Suprapubic skin (tissue), 4 donors: ENCODE measurements at regions not wholly inside any gene's neighbourhood (a gene's known extent, or its start where the extent isn't known, plus 50 kb on each side); places are given as distances from the start of the nearest gene placed in this dataset.

Source experiments
- DNase-seq, 2 donors: peaks; one replicate each; pipeline ENCODE4 v3.0.0-alpha.2; 2019; ENCODE audit warnings: low spot score in 2 of 2
- H3K27ac ChIP-seq: fragments of 200-600 bp; sonication (generic); one replicate; pipeline ENCODE4 v1.5.1; 2019
- H3K27me3 ChIP-seq: fragments of 200-600 bp; sonication (generic); one replicate; pipeline ENCODE4 v1.5.1; 2019
- H3K36me3 ChIP-seq: fragments of 200-600 bp; sonication (generic); one replicate; pipeline ENCODE4 v1.5.1; 2019
- H3K4me1 ChIP-seq: fragments of 200-600 bp; sonication (generic); one replicate; pipeline ENCODE4 v1.5.1; 2019
- H3K4me3 ChIP-seq: fragments of 200-600 bp; sonication (generic); one replicate; pipeline ENCODE4 v1.5.1; 2019; ENCODE audit warnings: mild to moderate bottlenecking
- H3K9me3 ChIP-seq: fragments of 200-600 bp; sonication (generic); one replicate; pipeline ENCODE4 v1.5.1; 2019
- CTCF ChIP-seq, 2 donors: fragments of 200-600 bp in 1 of 2; fragments of 450-650 bp in 1 of 2; sonication (generic) in 1 of 2; IDR thresholded peaks; one replicate each; pipeline ENCODE4 v1.5.1; 2016 to 2019; ENCODE audit warnings: antibody characterized with exemption in 2 of 2, mild to moderate bottlenecking in 1 of 2, moderate library complexity in 1 of 2
- EP300 ChIP-seq: sonication (generic); formaldehyde crosslinking; IDR thresholded peaks from one replicate; pipeline ENCODE4 v1.6.1; 2017; ENCODE audit warnings: antibody characterized with exemption
- POLR2A ChIP-seq, 2 donors: fragments of 450-650 bp; IDR thresholded peaks; one replicate each; pipeline ENCODE4 v1.6.1; 2017; ENCODE audit warnings: antibody characterized with exemption in 2 of 2, mild to moderate bottlenecking in 2 of 2, moderate library complexity in 2 of 2
- POLR2AphosphoS5 ChIP-seq, 3 donors: sonication (generic); formaldehyde crosslinking; IDR thresholded peaks; one replicate each; pipeline ENCODE4 v1.6.1; 2017; ENCODE audit warnings: antibody characterized with exemption in 3 of 3
- WGBS: methylation state at CpG from one replicate; pipeline ENCODE4 v1.1.5; 2018; 5-methylcytosine and 5-hydroxymethylcytosine counted together

DNA sequence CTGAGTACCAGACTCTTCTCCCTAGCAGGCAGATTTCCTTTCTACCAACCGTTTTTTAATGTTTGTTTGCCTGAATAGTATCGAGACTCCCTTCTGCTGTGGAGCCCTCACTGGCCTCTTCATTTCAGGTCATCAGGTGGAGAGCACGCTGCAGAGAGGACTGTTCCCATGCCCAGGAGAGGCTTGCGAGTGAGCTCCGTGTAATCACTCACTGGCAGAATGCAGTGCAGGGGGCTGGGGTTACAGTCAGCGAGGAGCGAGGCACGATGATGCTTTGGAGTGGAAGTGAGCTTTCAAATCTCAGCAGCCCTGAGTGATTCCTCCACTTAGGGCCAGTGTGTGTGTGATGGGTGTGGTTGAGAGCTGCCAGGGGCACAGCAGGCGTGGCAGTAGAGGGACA lies 385.2 kb downstream of the SHQ1 start:
- TF ChIP-seq POLR2AphosphoS5 (IDR thresholded peaks at IDR 0.05) (no peak), CTCF (IDR thresholded peaks at IDR 0.05) (no peak), EP300 (no peak), POLR2A (IDR thresholded peaks at IDR 0.05) (no peak)
- no peaks in the 10 kb centered on the region for H3K9me3 ChIP-seq
- no peaks in the 10 kb centered on the region for H3K4me1 ChIP-seq
- no peak overlapping the region for H3K4me3 ChIP-seq
- DNase-seq: no peak
- H3K27ac ChIP-seq: no peak overlapping the region
- no peaks in the 10 kb centered on the region for H3K36me3 ChIP-seq
- no peaks in the 10 kb centered on the region for H3K27me3 ChIP-seq
- 83% methylated on average over 9 of the region's 9 CpGs for WGBS

GRCh38 chr3:72462595-72463011 lies 385.6 kb downstream of the SHQ1 start:
- Histone ChIP-seq H3K27me3 (no peaks in the 10 kb centered on the region), H3K9me3 (no peaks in the 10 kb centered on the region), H3K27ac (no peak overlapping the region), H3K4me1 (no peaks in the 10 kb centered on the region), H3K36me3 (no peaks in the 10 kb centered on the region), H3K4me3 (no peak overlapping the region)
- 69% methylated on average over 6 of the region's 6 CpGs for WGBS
- no peak for DNase-seq
- TF ChIP-seq EP300: no peak
- no peak for TF ChIP-seq POLR2AphosphoS5 (IDR thresholded peaks at IDR 0.05)
- no peak for TF ChIP-seq POLR2A (IDR thresholded peaks at IDR 0.05)
- TF ChIP-seq CTCF (IDR thresholded peaks at IDR 0.05): no peak

GRCh38 chr3:72461787-72462186 lies 386.5 kb downstream of the SHQ1 start:
- no peaks in the 10 kb centered on the region for H3K4me1 ChIP-seq
- whole genome bisulfite sequencing: 43% methylated on average over 4 of the region's 4 CpGs
- no peak for DNase-seq

GRCh38 chr3:72460205-72461174 lies 387.8 kb downstream of the SHQ1 start:
- Histone ChIP-seq H3K27me3 (no peaks in the 10 kb centered on the region), H3K36me3 (no peaks in the 10 kb centered on the region), H3K27ac (no peak overlapping the region), H3K4me1 (no peaks in the 10 kb centered on the region), H3K9me3 (no peaks in the 10 kb centered on the region), H3K4me3 (no peak overlapping the region)
- no peak for DNase-seq
- TF ChIP-seq POLR2A (IDR thresholded peaks at IDR 0.05) (no peak), CTCF (IDR thresholded peaks at IDR 0.05) (no peak), POLR2AphosphoS5 (IDR thresholded peaks at IDR 0.05) (no peak), EP300 (no peak)
- WGBS: 94% methylated on average over 8 of the region's 8 CpGs

More at GRCh38 chr3:72461787-72462186, 386.5 kb downstream of the SHQ1 start:
- H3K27ac ChIP-seq: no peak overlapping the region
- H3K27me3 ChIP-seq: no peaks in the 10 kb centered on the region
- H3K9me3 ChIP-seq: no peaks in the 10 kb centered on the region
- no peak for TF ChIP-seq POLR2AphosphoS5 (IDR thresholded peaks at IDR 0.05)
- no peak for TF ChIP-seq EP300
- TF ChIP-seq CTCF (IDR thresholded peaks at IDR 0.05): no peak
- no peak for TF ChIP-seq POLR2A (IDR thresholded peaks at IDR 0.05)
- H3K4me3 ChIP-seq: no peak overlapping the region
- H3K36me3 ChIP-seq: no peaks in the 10 kb centered on the region

DNA sequence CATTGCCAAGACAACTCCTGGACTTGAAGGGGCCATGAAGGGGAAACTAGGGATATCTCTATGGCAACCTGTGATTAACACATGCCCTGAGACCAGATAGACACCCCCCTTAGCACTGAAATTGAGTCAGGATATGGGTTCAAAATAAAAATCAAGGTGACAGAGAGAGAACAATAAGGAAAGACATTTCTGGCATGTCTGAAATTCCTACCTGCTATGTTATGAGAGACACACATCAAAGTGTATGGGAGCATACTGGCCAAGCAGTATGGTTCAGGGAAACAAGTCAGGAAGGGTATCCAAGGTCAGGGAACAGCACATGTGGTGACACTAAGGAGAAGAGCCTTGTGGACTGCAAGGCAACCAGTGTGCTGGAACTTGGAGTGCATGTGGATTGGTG lies 388.7 kb downstream of the SHQ1 start:
- H3K4me3 ChIP-seq: no peak overlapping the region
- no peak for TF ChIP-seq POLR2A (IDR thresholded peaks at IDR 0.05)
- no peak for TF ChIP-seq CTCF (IDR thresholded peaks at IDR 0.05)
- no peak overlapping the region for H3K27ac ChIP-seq
- no peak for DNase-seq
- no peaks in the 10 kb centered on the region for H3K27me3 ChIP-seq
- H3K4me1 ChIP-seq: no peaks in the 10 kb centered on the region
- H3K9me3 ChIP-seq: no peaks in the 10 kb centered on the region
- no peaks in the 10 kb centered on the region for H3K36me3 ChIP-seq
